ENCODE measurements at regions not wholly inside any gene's neighbourhood (a gene's known extent, or its start where the extent isn't known, plus 50 kb on each side); places are given as distances from the start of the nearest gene placed in this dataset.

GRCh38 chr4:30181918-30182317 lies 538.3 kb upstream of the PCDH7 start:
- no peak for TF ChIP-seq EZH2 (IDR thresholded peaks at IDR 0.05; ENCODE audit: borderline replicate concordance, insufficient read depth, low read depth, low read length, poor library complexity, severe bottlenecking)
- no peak for TF ChIP-seq CTCF (IDR thresholded peaks at IDR 0.05)

All from B cell (primary cell).